OCI-LY3 (cell line): ENCODE measurements at regions not wholly inside any gene's neighbourhood (a gene's known extent, or its start where the extent isn't known, plus 50 kb on each side); places are given as distances from the start of the nearest gene placed in this dataset.

ENCODE experiments used
- CTCF ChIP-seq: fragments of 200-600, 300-600 bp; sonication (generic); IDR thresholded peaks from 2 replicates; pipeline ENCODE4 v1.5.1; 2014; ENCODE audit warnings: antibody characterized with exemption, low read length, low read depth
- EZH2phosphoT487 ChIP-seq: fragments of 200-600 bp; shearing (Covaris generic); IDR thresholded peaks from 2 replicates; pipeline ENCODE4 v1.6.1; 2018; ENCODE audit warnings: antibody characterized with exemption, mixed run types, low read depth

DNA sequence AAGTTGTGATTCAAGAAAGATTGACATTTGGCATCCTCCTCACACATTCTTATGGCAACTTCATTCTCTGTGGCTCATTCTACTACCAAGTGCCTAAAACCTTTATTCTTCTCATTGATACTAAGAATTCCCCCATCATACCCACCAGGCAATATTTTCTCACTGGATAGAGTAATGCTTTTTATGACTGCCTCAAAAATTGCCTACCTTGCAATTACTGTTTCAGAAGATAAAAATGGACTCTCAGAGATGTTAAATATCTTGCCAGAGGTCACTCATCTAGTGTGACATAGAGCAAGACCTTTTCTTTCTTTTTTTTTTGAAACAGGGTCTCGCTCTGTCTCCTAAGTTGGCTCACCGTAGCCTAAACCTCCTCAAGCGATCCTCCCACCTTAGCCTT lies 192.8 kb upstream of the KYNU start:
- TF ChIP-seq CTCF (no peak), EZH2phosphoT487 (no peak)
